Upper lobe of left lung (tissue), 4 donors: ENCODE measurements at regions not wholly inside any gene's neighbourhood (a gene's known extent, or its start where the extent isn't known, plus 50 kb on each side); places are given as distances from the start of the nearest gene placed in this dataset.

Source experiments
- EP300 ChIP-seq, 4 donors: sonication (generic); formaldehyde crosslinking; IDR thresholded peaks; one replicate each; pipeline ENCODE4 v1.5.1; 2017; ENCODE audit warnings: antibody characterized with exemption in 4 of 4, control low read depth in 2 of 4
- POLR2A ChIP-seq, 4 donors: fragments of 450-650 bp; IDR thresholded peaks; one replicate each; pipeline ENCODE4 v1.5.1; 2016 to 2017; ENCODE audit warnings: antibody characterized with exemption in 4 of 4, mild to moderate bottlenecking in 2 of 4
- TF ChIP-seq, protein P1 (sequence below), 6 experiments: fragments of 450-650 bp in 4 of 6; fragments of 200-600 bp in 2 of 6; sonication (generic) in 2 of 6; IDR thresholded peaks; one replicate each; pipeline ENCODE4 v1.5.1; 2016 to 2019; ENCODE audit warnings: antibody characterized with exemption in 6 of 6

DNA sequence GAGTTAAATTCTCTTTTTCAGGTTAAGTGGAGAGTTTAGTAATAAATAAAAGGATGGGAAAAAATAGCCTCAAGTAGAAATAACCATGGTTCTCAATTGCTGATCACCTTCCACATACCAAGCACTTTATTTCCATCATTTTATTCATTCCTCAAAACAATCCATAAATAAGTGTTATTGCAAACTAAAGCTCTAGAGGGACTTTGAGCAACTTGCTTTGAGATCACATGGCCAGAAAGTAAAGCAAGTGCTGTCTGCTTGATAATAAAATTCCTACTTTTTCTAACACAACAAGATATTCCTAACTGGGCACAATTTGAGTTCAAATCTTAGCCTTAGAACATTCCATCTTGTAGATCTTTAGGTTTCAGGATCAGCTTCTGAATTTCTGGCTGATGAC, 97.1 kb upstream of the C1orf87 start:
- TF ChIP-seq EP300 (IDR thresholded peaks at IDR 0.05) (no peak), POLR2A (IDR thresholded peaks at IDR 0.05) (no peak)
- TF ChIP-seq, protein P1, sequence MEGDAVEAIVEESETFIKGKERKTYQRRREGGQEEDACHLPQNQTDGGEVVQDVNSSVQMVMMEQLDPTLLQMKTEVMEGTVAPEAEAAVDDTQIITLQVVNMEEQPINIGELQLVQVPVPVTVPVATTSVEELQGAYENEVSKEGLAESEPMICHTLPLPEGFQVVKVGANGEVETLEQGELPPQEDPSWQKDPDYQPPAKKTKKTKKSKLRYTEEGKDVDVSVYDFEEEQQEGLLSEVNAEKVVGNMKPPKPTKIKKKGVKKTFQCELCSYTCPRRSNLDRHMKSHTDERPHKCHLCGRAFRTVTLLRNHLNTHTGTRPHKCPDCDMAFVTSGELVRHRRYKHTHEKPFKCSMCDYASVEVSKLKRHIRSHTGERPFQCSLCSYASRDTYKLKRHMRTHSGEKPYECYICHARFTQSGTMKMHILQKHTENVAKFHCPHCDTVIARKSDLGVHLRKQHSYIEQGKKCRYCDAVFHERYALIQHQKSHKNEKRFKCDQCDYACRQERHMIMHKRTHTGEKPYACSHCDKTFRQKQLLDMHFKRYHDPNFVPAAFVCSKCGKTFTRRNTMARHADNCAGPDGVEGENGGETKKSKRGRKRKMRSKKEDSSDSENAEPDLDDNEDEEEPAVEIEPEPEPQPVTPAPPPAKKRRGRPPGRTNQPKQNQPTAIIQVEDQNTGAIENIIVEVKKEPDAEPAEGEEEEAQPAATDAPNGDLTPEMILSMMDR (IDR thresholded peaks at IDR 0.05) = no peak
